ENCODE measurements at regions not wholly inside any gene's neighbourhood (a gene's known extent, or its start where the extent isn't known, plus 50 kb on each side); places are given as distances from the start of the nearest gene placed in this dataset.
"Not testable (repeated sequence)": the region's sequence is repeated elsewhere in the genome, so short reads cannot be mapped to it uniquely, and the experiment has no call there.

DNA sequence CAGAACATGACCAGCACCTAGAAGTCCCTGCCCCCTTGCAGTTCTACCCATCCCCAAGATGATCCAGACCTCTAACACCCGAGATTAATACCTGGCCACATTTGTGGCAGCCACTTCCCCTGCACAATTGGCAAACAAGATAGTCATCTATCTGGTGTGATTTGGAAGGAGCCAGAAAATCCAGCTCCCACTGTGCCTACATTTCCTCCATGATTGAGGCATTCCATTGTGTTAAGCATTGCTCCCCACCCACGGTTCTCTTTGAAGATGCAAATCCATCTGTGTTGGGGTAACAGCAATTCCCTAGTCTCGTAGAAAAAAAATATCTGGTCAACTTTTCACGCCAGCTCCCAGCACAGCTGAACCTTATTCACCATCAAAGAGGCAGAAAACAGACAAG lies 405.0 kb downstream of the BCOR start:
- intact Hi-C loops (cut with DNase I) = no loop called here

DNA sequence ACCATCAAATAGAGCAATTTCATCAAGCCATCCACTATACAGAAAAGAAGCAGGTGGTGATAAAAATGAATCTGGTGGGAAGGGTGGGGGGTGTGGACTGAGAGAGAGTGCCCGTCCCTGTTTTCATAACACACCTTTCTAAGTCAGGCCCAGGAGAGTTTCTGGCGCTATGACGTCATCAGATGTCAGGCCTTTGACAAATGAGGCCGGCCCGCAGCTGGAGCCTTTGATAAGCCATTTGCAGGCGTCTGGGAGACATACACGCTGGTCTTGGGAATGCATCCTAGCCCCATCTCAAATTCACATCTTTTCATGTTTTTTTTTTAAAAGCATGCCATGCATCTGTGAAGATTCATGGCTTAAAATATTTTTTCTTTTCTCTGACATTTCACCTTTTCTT lies 404.5 kb downstream of the BCOR start:
- Histone ChIP-seq H3K9me3 (peaks cover 0 to 12% (median 0%) of the 10 kb centered on the region in 4 donors), H3K27ac (no peak overlapping the region), H3K4me3 (no peak overlapping the region), H3K27me3 (peaks cover 0 to 7% (median 0%) of the 10 kb centered on the region in 3 donors), H3K4me1 (peaks cover 0 to 9% (median 5%) of the 10 kb centered on the region in 4 donors), H3K36me3 (no peaks in the 10 kb centered on the region)
- WGBS, 2 donors = 65 to 70% methylated on average over 7 of the region's 7 CpGs
- TF ChIP-seq POLR2AphosphoS5 (IDR thresholded peaks at IDR 0.05) (no peak), EP300 (IDR thresholded peaks at IDR 0.05) (no peak), POLR2A (IDR thresholded peaks at IDR 0.05) (no peak)
- TF ChIP-seq, protein P1, sequence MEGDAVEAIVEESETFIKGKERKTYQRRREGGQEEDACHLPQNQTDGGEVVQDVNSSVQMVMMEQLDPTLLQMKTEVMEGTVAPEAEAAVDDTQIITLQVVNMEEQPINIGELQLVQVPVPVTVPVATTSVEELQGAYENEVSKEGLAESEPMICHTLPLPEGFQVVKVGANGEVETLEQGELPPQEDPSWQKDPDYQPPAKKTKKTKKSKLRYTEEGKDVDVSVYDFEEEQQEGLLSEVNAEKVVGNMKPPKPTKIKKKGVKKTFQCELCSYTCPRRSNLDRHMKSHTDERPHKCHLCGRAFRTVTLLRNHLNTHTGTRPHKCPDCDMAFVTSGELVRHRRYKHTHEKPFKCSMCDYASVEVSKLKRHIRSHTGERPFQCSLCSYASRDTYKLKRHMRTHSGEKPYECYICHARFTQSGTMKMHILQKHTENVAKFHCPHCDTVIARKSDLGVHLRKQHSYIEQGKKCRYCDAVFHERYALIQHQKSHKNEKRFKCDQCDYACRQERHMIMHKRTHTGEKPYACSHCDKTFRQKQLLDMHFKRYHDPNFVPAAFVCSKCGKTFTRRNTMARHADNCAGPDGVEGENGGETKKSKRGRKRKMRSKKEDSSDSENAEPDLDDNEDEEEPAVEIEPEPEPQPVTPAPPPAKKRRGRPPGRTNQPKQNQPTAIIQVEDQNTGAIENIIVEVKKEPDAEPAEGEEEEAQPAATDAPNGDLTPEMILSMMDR (IDR thresholded peaks at IDR 0.05) = no peak
- intact Hi-C loops (cut with DNase I) = no loop called here
- DNase-seq = no peak

More for the DNA sequence above, 405.0 kb downstream of the BCOR start:
- TF ChIP-seq POLR2A (IDR thresholded peaks at IDR 0.05) (no peak), POLR2AphosphoS5 (IDR thresholded peaks at IDR 0.05) (no peak), EP300 (IDR thresholded peaks at IDR 0.05) (no peak)
- TF ChIP-seq, protein P1 (IDR thresholded peaks at IDR 0.05) = no peak
- no peak overlapping the region for H3K27ac ChIP-seq
- H3K27me3 ChIP-seq = peaks cover 0 to 8% (median 0%) of the 10 kb centered on the region in 3 donors
- H3K36me3 ChIP-seq = no peaks in the 10 kb centered on the region
- H3K4me1 ChIP-seq = peaks cover 0 to 11% (median 8%) of the 10 kb centered on the region in 4 donors
- no peak overlapping the region for H3K4me3 ChIP-seq
- 75 to 76% methylated on average over 4 of the region's 4 CpGs for WGBS, 2 donors
- DNase-seq = no peak
- H3K9me3 ChIP-seq = peaks cover 0 to 12% (median 0%) of the 10 kb centered on the region in 4 donors

DNA sequence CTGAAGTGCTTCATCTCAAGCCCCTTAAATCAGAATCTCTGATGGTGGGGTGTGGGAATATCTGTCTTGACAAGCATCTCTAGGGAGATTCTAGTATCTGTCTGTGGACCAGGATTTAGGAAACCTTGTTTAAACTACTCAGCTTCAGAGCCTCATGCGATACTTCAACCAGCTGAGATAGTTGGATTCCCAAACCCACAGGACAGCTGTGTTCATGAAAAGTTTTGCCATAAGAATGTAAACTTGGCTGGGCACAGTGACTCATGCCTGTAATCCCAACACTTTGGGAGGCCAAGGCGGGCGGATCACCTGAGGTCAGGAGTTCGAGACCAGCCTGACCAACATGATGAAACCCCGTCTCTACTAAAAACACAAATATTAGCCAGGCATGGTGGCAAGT lies 395.1 kb downstream of the BCOR start:
- H3K4me1 ChIP-seq; H3K4me3 ChIP-seq; DNase-seq; H3K36me3 ChIP-seq; intact Hi-C loops (cut with DNase I); H3K27me3 ChIP-seq; H3K27ac ChIP-seq; H3K9me3 ChIP-seq: not testable (repeated sequence)
- 79 to 92% methylated on average over 5 of the region's 5 CpGs for WGBS, 2 donors

DNA sequence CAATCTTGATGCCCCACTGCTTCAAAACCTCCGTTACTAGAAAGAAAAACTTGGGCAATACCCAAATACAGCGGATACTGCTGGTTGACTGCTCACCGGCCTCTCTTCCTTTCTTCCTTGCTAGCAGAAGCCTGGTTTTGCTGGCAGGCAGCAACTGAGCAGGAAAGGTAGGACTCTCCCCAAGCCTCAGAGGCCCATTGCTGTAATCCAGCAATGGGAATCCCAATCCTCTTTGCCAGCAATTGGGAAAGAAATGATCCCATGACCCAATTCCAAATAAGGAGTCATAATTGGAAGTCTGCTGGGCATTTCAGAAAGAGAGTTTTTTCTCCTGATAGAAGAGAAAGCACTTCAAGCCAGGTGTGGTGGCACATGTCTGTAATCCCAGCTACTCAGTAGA lies 394.5 kb downstream of the BCOR start:
- Histone ChIP-seq H3K4me3 (no peak overlapping the region), H3K9me3 (no peaks in the 10 kb centered on the region), H3K36me3 (no peaks in the 10 kb centered on the region), H3K4me1 (no peaks in the 10 kb centered on the region), H3K27ac (no peak overlapping the region), H3K27me3 (no peaks in the 10 kb centered on the region)
- TF ChIP-seq, protein P1 (IDR thresholded peaks at IDR 0.05) = no peak
- TF ChIP-seq POLR2A (IDR thresholded peaks at IDR 0.05) = no peak
- no peak for TF ChIP-seq EP300 (IDR thresholded peaks at IDR 0.05)
- TF ChIP-seq POLR2AphosphoS5 (IDR thresholded peaks at IDR 0.05) = no peak
- 96 to 97% methylated on average over 3 of the region's 3 CpGs for WGBS, 2 donors
- intact Hi-C loops (cut with DNase I) = no loop called here
- DNase-seq = no peak

DNA sequence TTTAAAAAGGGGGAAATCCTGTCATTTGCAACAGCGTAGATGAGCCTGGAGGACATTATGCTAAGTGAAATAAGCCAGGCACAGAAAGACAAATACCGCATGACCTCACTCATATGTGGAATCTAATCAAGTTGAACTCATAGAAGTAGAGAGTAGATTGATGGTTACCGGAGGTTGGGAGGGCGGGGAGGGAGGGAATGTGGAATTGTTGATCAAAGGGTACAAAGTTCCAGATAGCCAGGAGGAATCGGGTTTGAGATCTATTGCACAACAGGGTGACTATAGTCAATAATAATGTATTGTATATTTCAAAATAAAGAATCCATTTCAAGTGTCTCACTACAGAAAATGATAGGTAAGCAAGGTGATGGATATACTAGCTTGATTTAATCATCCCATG lies 393.2 kb downstream of the BCOR start:
- H3K36me3 ChIP-seq = no peaks in the 10 kb centered on the region
- H3K4me3 ChIP-seq = no peak overlapping the region
- TF ChIP-seq EP300 (IDR thresholded peaks at IDR 0.05) = no peak
- no peak for TF ChIP-seq POLR2A (IDR thresholded peaks at IDR 0.05)
- TF ChIP-seq POLR2AphosphoS5 (IDR thresholded peaks at IDR 0.05) = no peak
- TF ChIP-seq, protein P1 (IDR thresholded peaks at IDR 0.05) = no peak
- no peaks in the 10 kb centered on the region for H3K9me3 ChIP-seq
- no peak overlapping the region for H3K27ac ChIP-seq
- 46 to 84% methylated on average over 5 of the region's 5 CpGs for WGBS, 2 donors
- intact Hi-C loops (cut with DNase I) = no loop called here
- H3K27me3 ChIP-seq = no peaks in the 10 kb centered on the region
- DNase-seq = no peak
- H3K4me1 ChIP-seq = no peaks in the 10 kb centered on the region
